SK-N-SH (cell line): ENCODE measurements at regions not wholly inside any gene's neighbourhood (a gene's known extent, or its start where the extent isn't known, plus 50 kb on each side); places are given as distances from the start of the nearest gene placed in this dataset.

Experiments used
- ELF1 ChIP-seq: IDR thresholded peaks from 2 replicates; pipeline ENCODE4 v1.4.0; 2012
- EP300 ChIP-seq, 2 experiments: IDR thresholded peaks; 2 replicates each; pipeline versions ENCODE4 v1.4.0 to v1.6.1; 2012; ENCODE audit warnings: borderline replicate concordance in 1 of 2, low read depth in 1 of 2, low read length in 1 of 2
- EZH2phosphoT487 ChIP-seq: fragments of 200-600 bp; sonication (generic); IDR thresholded peaks from 2 replicates; pipeline ENCODE4 v1.6.1; 2017; ENCODE audit warnings: low read depth, mixed run types, mild to moderate bottlenecking, antibody characterized with exemption, moderate library complexity, borderline replicate concordance
- RFX5 ChIP-seq: IDR thresholded peaks from 2 replicates; pipeline ENCODE4 v1.6.1; 2012; ENCODE audit warnings: mild to moderate bottlenecking, improper control_type of control experiment, low read length
- SMC3 ChIP-seq: IDR thresholded peaks from 2 replicates; pipeline ENCODE4 v1.6.1; 2012; ENCODE audit warnings: low read depth, low read length, improper control_type of control experiment
- YY1 ChIP-seq: IDR thresholded peaks from 2 replicates; pipeline ENCODE4 v1.4.0; 2012; ENCODE audit warnings: low read depth, mild to moderate bottlenecking
- TF ChIP-seq, protein P1 (sequence below): IDR thresholded peaks from 2 replicates; pipeline ENCODE4 v1.4.0; 2012; ENCODE audit warnings: low read depth, borderline replicate concordance
- TF ChIP-seq, protein P2 (sequence below): fragments of 200-600 bp; sonication (generic); IDR thresholded peaks from 2 replicates; pipeline ENCODE4 v1.6.1; 2017; ENCODE audit warnings: antibody characterized with exemption, mild to moderate bottlenecking, moderate library complexity
- TF ChIP-seq, protein P3 (sequence below): IDR thresholded peaks from 2 replicates; pipeline ENCODE4 v1.4.0; 2012; ENCODE audit warnings: low read depth
- TF ChIP-seq, protein P4 (sequence below): IDR thresholded peaks from 2 replicates; pipeline ENCODE4 v1.6.1; 2012; ENCODE audit warnings: mild to moderate bottlenecking, low read depth, low read length, moderate library complexity
- TF ChIP-seq, protein P5 (sequence below): fragments of 150-350 bp; IDR thresholded peaks from 2 replicates; pipeline ENCODE4 v1.6.1; 2017; ENCODE audit warnings: antibody characterized with exemption, low read length, low read depth, borderline replicate concordance

DNA sequence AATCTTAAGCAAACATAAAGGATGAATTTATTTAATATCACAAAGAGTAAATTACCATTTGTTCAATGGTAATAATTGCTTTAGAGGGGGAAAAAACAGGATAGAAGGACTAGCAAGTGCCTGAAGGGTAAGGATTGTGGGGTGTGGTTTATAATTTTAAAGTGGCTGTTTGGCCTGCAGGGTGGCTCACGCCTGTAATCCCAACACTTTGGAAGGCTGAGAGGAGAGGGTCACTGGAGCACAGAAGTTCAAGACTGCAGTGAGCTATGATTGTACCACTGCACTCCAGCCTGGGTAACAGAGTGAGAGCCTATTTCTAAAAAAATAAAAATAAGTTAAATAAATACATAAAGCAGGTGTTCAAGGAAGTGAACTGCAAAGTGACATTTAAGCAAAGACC is 199.9 kb upstream of the AHR start:
- TF ChIP-seq, protein P1, sequence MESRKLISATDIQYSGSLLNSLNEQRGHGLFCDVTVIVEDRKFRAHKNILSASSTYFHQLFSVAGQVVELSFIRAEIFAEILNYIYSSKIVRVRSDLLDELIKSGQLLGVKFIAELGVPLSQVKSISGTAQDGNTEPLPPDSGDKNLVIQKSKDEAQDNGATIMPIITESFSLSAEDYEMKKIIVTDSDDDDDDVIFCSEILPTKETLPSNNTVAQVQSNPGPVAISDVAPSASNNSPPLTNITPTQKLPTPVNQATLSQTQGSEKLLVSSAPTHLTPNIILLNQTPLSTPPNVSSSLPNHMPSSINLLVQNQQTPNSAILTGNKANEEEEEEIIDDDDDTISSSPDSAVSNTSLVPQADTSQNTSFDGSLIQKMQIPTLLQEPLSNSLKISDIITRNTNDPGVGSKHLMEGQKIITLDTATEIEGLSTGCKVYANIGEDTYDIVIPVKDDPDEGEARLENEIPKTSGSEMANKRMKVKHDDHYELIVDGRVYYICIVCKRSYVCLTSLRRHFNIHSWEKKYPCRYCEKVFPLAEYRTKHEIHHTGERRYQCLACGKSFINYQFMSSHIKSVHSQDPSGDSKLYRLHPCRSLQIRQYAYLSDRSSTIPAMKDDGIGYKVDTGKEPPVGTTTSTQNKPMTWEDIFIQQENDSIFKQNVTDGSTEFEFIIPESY, result no peak
- TF ChIP-seq EP300 (IDR thresholded peaks at IDR 0.05; ENCODE audit: borderline replicate concordance in 1 of 2, low read depth in 1 of 2, low read length in 1 of 2), result no peak
- TF ChIP-seq RFX5, result no peak
- TF ChIP-seq, protein P2, sequence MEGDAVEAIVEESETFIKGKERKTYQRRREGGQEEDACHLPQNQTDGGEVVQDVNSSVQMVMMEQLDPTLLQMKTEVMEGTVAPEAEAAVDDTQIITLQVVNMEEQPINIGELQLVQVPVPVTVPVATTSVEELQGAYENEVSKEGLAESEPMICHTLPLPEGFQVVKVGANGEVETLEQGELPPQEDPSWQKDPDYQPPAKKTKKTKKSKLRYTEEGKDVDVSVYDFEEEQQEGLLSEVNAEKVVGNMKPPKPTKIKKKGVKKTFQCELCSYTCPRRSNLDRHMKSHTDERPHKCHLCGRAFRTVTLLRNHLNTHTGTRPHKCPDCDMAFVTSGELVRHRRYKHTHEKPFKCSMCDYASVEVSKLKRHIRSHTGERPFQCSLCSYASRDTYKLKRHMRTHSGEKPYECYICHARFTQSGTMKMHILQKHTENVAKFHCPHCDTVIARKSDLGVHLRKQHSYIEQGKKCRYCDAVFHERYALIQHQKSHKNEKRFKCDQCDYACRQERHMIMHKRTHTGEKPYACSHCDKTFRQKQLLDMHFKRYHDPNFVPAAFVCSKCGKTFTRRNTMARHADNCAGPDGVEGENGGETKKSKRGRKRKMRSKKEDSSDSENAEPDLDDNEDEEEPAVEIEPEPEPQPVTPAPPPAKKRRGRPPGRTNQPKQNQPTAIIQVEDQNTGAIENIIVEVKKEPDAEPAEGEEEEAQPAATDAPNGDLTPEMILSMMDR, result no peak
- TF ChIP-seq YY1, result no peak
- TF ChIP-seq, protein P3, sequence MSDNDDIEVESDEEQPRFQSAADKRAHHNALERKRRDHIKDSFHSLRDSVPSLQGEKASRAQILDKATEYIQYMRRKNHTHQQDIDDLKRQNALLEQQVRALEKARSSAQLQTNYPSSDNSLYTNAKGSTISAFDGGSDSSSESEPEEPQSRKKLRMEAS, result no peak
- TF ChIP-seq, protein P4, sequence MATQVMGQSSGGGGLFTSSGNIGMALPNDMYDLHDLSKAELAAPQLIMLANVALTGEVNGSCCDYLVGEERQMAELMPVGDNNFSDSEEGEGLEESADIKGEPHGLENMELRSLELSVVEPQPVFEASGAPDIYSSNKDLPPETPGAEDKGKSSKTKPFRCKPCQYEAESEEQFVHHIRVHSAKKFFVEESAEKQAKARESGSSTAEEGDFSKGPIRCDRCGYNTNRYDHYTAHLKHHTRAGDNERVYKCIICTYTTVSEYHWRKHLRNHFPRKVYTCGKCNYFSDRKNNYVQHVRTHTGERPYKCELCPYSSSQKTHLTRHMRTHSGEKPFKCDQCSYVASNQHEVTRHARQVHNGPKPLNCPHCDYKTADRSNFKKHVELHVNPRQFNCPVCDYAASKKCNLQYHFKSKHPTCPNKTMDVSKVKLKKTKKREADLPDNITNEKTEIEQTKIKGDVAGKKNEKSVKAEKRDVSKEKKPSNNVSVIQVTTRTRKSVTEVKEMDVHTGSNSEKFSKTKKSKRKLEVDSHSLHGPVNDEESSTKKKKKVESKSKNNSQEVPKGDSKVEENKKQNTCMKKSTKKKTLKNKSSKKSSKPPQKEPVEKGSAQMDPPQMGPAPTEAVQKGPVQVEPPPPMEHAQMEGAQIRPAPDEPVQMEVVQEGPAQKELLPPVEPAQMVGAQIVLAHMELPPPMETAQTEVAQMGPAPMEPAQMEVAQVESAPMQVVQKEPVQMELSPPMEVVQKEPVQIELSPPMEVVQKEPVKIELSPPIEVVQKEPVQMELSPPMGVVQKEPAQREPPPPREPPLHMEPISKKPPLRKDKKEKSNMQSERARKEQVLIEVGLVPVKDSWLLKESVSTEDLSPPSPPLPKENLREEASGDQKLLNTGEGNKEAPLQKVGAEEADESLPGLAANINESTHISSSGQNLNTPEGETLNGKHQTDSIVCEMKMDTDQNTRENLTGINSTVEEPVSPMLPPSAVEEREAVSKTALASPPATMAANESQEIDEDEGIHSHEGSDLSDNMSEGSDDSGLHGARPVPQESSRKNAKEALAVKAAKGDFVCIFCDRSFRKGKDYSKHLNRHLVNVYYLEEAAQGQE, result no peak
- no peak for TF ChIP-seq EZH2phosphoT487
- no peak for TF ChIP-seq SMC3
- TF ChIP-seq, protein P5, sequence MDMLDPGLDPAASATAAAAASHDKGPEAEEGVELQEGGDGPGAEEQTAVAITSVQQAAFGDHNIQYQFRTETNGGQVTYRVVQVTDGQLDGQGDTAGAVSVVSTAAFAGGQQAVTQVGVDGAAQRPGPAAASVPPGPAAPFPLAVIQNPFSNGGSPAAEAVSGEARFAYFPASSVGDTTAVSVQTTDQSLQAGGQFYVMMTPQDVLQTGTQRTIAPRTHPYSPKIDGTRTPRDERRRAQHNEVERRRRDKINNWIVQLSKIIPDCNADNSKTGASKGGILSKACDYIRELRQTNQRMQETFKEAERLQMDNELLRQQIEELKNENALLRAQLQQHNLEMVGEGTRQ, result no peak
- TF ChIP-seq ELF1, result no peak
